RCC 7860 (cell line): ENCODE measurements at regions not wholly inside any gene's neighbourhood (a gene's known extent, or its start where the extent isn't known, plus 50 kb on each side); places are given as distances from the start of the nearest gene placed in this dataset.

Source experiments
- DNase-seq: peaks from one replicate; pipeline ENCODE4 v3.0.0-alpha.2; 2015; ENCODE audit warnings: low spot score
- FAIRE-seq: peaks from 2 replicates; lab custom pipeline; 2012; peaks lifted over from hg19 to GRCh38; lab: Jason Lieb, UNC

DNA sequence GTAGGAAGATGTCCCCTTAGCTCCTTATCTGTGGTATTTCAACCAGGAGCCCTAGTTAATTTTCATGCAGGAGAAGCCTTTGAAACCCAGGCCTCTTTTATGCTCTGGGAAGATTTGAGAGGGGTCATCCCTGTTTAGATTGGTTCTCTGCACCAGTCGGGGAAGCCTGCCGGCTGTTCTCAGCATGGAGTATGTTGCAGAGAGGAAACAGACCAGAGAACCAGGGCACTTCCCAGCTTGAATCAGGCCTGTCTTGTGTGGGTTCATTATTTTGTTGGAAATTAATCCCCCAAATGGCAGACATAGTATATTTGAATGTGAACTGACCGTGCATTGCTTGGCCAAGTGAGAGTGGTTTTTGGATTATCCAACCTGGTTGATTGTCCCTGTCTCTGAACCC lies 1082.1 kb upstream of the RBFOX1 start:
- no peak for DNase-seq
- no peak for FAIRE-seq

- no peak for FAIRE-seq
- no peak for DNase-seq
Measured at GRCh38 chr16:6249863-6250262, 1082.8 kb upstream of the RBFOX1 start.

DNA sequence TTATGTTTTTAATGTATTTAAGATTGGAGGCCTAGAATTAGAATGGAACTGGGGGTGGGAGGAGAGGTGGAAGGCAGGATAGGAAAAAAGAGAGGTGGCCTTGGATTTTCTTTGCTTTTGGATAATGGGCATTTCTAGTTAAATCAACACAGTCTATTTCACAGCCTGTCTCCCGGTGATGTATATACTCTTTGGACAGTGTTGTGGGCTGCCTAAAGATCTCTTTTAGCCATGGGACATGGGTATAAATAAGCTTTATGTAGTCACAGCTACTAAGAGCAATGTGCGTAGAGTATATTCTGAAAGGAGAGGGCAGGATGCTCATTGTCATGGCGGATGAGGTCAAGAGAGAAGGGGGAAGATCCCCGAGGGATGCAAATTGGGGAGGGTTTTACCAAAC lies 1084.4 kb upstream of the RBFOX1 start:
- no peak for FAIRE-seq

DNA sequence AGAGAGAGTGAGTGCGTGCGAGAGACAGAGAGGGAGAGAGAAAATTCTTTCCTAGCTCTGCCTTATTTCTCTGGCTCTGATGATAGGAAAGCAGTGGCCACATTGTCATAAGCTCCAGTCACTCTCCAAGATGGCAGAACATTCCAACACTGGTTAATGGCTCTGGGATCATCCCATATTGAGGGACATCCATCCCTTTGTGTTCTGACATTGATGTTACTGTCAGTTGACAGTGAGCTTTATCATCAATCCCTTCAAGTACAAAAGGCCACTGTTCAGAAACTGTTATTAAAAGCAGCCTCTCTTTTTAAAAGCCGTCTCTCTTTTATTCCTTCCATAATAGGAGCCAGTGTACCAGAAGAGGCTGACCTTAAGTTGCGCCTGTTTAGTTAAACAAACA lies 1084.9 kb upstream of the RBFOX1 start:
- no peak for DNase-seq
- no peak for FAIRE-seq

More for the DNA sequence above, 1084.4 kb upstream of the RBFOX1 start:
- no peak for DNase-seq

DNA sequence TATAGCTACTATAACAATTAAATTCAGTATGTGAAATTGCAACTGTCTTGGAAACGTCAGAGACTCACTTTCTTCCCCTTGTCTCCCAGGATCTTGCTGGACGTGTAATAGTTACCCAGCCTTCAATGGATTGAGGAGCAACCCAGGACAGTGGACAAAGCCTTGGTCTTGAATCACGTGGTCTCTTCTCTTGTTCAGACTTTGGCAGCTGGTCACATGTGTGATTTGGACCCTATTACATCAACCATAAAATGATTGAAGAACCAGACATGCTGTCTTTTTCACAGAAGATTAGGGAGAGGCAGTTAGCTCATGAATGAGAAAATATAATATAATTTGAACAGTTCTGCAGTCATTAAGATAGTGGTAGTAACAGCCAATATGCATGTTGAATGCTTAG lies 1085.5 kb upstream of the RBFOX1 start:
- FAIRE-seq, result no peak

GRCh38 chr16:6246266-6246665 lies 1086.4 kb upstream of the RBFOX1 start:
- no peak for FAIRE-seq

More for the DNA sequence above, 1085.5 kb upstream of the RBFOX1 start:
- DNase-seq, result no peak

DNA sequence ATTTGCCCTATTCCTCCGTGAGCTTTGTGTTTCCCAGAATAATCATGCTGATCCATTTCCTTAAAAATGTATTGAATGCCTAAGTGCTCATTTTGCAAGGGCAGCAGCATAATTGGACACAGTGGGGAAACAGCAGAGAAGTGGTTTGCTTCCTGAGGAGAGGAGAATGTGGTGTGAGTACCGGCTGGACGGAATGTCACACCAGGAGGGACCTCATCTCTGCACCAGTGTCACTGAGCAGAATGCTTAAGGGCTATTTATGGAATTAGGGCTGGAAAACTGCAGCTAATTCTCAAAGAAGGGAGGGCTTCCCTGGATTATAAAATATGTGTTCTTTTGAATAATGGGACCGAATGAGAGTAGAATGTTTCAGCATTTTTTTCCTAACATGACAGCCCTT lies 1100.6 kb upstream of the RBFOX1 start:
- no peak for DNase-seq
- FAIRE-seq, result no peak

More at GRCh38 chr16:6246266-6246665, 1086.4 kb upstream of the RBFOX1 start:
- no peak for DNase-seq

GRCh38 chr16:6231398-6231797 lies 1101.2 kb upstream of the RBFOX1 start:
- FAIRE-seq (no peak), DNase-seq (no peak)

GRCh38 chr16:6229186-6229585 lies 1103.5 kb upstream of the RBFOX1 start:
- DNase-seq (no peak), FAIRE-seq (no peak)

- no peak for DNase-seq
Measured at GRCh38 chr16:6218855-6219254, 1113.8 kb upstream of the RBFOX1 start.

DNA sequence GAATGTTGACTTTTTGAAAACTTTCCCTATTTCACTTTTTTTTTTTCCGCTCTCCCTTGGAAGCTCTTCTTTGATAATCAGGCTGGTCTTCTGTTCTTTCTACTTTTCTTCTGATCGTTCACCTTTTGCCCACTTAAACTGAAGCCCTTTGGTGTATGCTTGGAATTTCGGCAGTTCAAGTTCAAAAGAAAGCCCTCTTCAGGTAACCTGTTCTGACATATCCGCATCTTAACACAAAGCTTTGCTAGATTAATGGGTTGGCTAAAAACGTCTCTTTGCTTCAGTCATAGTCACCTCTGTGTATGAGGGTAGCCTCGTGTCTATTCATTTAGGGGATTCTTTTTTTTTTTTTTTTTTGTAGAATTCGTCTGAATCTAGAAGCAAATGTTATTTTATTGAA lies 1115.8 kb upstream of the RBFOX1 start:
- no peak for DNase-seq
- no peak for FAIRE-seq

More at GRCh38 chr16:6218855-6219254, 1113.8 kb upstream of the RBFOX1 start:
- FAIRE-seq, result no peak

- FAIRE-seq (no peak), DNase-seq (no peak)
Measured at GRCh38 chr16:6211644-6212043, 1114.0 kb upstream of the EEF2KMT start.

DNA sequence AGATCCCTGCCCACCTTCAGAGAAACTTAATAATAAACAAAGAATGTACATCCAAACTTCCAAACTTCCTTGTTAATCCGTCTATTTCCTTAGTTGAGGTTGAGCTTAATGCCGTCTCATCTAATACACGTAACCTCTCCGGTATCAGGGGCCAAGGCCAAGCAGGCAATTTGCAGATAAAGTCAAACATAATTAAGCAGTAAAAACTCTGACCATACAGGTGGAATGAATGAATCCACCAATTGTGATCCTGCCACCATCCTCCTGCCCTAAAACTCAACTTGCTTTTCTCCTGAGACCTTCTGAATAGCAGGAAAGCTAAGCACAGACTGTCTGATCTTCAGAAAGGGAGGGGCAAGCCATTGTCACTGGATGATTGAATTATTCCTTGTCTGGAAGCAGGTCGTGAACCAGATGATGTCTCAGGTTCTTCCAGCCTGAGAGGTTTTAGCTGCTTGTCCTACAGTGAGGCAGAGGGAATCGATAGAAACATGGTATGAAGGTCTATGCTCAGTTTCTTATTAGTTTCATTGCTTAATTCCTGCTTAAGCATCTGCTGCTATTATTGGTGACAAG lies 1111.8 kb upstream of the EEF2KMT start:
- FAIRE-seq, result no peak
- DNase-seq, result no peak

DNA sequence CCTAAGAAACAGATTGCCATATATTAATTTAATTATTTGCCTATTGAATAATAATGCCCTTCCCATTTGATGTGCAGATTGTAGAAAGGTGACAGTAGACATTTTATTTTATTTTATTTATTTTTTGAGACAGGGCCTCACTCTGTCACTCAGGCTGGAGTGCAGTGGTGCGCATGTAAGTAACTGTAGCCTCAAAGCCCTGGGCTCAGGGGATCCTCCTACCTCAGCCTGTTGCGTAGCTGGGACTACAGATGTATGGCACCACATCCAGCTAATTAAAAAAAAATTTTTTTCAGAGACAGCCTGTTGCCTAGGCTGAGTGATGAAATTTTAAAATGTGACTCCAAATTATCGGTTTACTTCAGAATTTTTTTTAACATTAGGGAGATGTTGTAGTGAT lies 1110.0 kb upstream of the EEF2KMT start:
- DNase-seq, result no peak
- no peak for FAIRE-seq

DNA sequence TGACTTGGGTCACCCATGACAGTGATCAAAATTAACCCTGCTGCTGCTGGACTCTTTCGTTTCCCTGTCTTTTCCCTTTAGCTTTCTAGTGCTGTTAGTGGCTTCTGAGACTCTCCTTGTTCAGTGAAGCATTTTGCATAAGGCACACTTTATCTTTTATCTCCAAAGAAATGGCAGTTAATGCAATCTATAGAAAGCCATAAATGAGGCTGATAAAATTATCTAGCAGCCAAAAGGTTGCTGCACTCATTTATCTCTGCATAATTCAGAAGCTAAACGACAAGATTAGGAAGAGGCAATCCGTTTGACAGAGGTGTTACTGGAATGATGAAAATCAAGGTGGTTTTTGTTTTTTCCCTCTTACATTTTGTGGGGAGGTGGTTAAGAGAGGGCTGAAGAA lies 1109.5 kb upstream of the EEF2KMT start:
- DNase-seq (no peak), FAIRE-seq (no peak)

GRCh38 chr16:6206080-6206479 lies 1108.5 kb upstream of the EEF2KMT start:
- DNase-seq, result no peak
- no peak for FAIRE-seq

DNA sequence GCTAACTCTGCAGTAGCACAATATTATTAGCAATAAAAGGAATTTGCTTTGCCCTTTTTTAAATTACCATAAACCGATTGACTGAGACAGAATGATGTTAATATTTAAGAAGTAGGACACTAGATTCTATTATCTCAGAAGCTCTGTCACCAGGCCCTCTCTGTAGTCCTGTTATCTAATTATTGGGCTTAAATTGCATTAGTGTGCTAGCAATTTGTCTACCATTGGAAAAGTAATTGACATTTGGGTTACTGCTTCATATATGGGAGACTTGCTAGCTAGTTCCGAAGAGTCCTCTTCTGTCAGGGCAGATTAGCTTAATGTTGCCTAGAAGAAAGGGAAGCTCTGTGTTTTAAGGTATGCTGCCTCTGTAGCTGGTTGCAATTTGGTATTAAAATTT lies 1107.3 kb upstream of the EEF2KMT start:
- FAIRE-seq, result no peak
- no peak for DNase-seq

DNA sequence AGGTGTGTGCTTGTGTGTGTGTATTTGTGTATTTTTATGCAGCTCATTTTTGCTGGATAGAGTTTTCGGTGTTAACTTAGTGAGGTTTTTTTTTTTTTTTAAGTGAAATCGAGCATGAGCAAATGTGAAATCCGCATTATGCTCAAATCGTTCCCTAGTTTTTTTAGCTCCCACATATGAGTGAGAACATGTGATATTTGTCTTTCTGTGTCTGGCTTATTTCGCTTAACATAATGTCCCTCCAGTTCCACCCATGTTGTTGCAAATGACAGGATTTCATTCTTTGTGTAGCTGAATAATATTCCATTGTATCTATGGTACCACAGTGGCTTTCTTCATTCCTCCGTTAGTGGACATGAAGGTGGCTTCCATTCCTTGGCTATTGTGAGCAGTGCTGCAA lies 1103.3 kb upstream of the EEF2KMT start:
- DNase-seq (no peak), FAIRE-seq (no peak)

GRCh38 chr16:6200271-6200670 lies 1102.7 kb upstream of the EEF2KMT start:
- no peak for DNase-seq
- no peak for FAIRE-seq

DNA sequence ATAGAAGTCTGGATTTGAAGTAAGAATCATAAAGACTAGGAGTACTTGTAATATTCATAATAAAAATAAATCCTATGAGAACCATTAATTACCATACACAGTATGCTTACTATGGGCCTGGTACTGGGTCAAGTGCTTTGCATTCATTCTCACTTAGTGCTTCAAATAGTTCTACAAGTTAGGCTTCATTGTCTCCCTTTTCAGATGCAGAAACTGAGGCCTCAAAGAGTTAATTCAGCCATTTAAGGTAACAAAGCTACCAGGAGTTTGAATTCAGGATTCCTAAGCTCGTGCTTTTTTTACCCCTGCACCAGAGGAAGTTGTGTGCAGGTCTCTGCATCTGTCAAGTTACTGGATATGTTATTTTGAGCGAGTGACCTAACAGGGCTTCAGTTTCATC lies 1098.4 kb upstream of the EEF2KMT start:
- no peak for DNase-seq
- FAIRE-seq, result no peak

GRCh38 chr16:6193718-6194117 lies 1096.1 kb upstream of the EEF2KMT start:
- FAIRE-seq (no peak), DNase-seq (peak; percentile 17)

DNA sequence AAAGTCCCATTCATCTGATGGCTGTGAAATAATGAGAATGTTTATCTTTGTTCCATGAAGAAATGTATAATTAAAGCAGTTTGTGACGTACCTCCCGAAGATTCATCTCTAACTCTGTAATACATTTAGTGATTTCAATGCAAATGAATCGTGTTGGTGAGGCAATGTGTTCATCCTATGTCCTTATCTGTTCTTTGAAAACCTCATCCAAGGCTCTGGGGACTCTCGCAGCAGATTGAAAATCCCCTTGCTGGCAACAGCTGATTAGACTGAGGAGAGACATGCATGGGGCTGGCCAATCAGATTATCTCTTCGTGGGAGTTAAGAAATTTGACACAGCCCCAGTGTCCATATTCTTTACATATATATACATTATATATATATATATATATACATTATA lies 1095.4 kb upstream of the EEF2KMT start:
- FAIRE-seq (no peak), DNase-seq (no peak)

DNA sequence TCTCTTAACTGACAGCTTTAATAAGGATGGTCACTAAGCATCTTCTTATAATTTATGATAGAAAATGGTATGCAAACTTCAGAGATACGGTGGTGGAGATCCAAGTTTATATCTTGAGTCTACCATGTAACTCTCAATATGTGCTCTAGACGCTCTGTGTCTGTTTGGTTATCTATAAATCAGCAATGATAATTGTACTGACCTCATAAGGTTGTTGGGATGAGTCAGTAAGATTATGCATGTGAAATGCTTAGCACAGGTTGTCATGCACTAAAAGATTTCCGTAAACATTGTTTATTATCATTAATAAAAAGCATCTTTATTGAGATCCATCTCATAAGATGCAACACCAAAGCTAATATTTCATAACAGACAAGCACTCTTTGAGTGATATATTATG lies 1094.9 kb upstream of the EEF2KMT start:
- FAIRE-seq, result no peak

More for the DNA sequence above, 1094.9 kb upstream of the EEF2KMT start:
- no peak for DNase-seq
